ACC112 (cell line): ENCODE measurements at regions not wholly inside any gene's neighbourhood (a gene's known extent, or its start where the extent isn't known, plus 50 kb on each side); places are given as distances from the start of the nearest gene placed in this dataset.

Experiments used
- H2AFZ ChIP-seq: fragments of 200-600 bp; sonication (generic); one replicate; pipeline ENCODE4 v1.6.0; 2017; ENCODE audit warnings: antibody characterized with exemption, low read length; ENCODE audit not compliant: unreplicated experiment
- H3K27ac ChIP-seq: fragments of 200-600 bp; sonication (generic); 2 replicates; pipeline ENCODE4 v1.5.1; 2014; ENCODE audit warnings: low read depth, mild to moderate bottlenecking, antibody characterized with exemption, low read length, moderate library complexity
- H3K27me3 ChIP-seq: fragments of 200-600 bp; sonication (generic); 2 replicates; pipeline ENCODE4 v1.6.1; 2014; ENCODE audit warnings: mild to moderate bottlenecking, antibody characterized with exemption, low read length, moderate library complexity, mixed read lengths; ENCODE audit not compliant: insufficient read depth
- H3K36me3 ChIP-seq: fragments of 200-600 bp; sonication (generic); 2 replicates; pipeline ENCODE4 v1.6.1; 2016; ENCODE audit warnings: mild to moderate bottlenecking, antibody characterized with exemption, low read length, moderate library complexity, mixed read lengths; ENCODE audit not compliant: insufficient read depth
- H3K4me1 ChIP-seq: fragments of 200-600 bp; sonication (generic); one replicate; pipeline ENCODE4 v1.6.1; 2016; ENCODE audit warnings: low read length, mixed read lengths; ENCODE audit not compliant: insufficient read depth, unreplicated experiment, control insufficient read depth
- H3K4me3 ChIP-seq: fragments of 200-600 bp; sonication (generic); 2 replicates; pipeline ENCODE4 v1.5.1; 2014; ENCODE audit warnings: mild to moderate bottlenecking, low read depth, low read length
- H3K79me2 ChIP-seq: fragments of 200-600 bp; sonication (generic); one replicate; pipeline ENCODE4 v1.6.0; 2016; ENCODE audit warnings: low read length; ENCODE audit not compliant: control insufficient read depth, unreplicated experiment, insufficient read depth

DNA sequence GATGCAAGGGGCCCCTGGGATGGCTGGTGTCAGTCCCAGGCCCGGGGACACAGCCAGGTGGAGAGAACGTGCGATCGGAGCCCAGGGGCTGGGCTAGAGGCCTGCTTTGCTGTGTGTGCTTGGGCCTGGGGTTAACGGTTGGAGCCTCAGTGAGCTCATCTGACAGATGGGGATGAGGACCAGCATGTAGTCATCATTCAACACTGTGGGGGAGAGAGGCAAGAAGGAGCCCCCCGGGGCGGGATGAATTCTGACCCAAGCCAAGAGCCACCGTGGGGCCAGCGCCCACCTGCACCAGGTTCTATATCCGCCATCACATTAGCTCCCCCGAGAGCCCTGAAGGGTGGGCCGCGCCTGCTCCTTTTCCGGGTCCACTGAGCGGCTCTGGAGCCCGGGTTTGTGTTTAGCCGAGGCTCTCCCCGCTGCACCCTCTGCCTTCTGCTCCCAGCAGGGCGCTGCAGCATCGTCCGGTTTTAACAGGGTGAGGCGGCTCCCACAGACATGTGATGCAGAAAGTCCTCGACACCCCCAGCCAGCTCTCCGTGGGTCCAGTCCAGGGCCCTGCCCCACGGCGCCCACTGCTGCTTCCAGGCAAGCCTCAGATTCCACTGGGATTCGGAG is 365.7 kb downstream of the SEC14L1 start:
- no peak overlapping the region for H3K4me3 ChIP-seq
- H3K36me3 ChIP-seq: 0 out of 2 replicates have a peak, but pooled peaks cover 9% of the 10 kb centered on the region
- no peaks in the 10 kb centered on the region for H3K4me1 ChIP-seq
- no peak overlapping the region for H3K27ac ChIP-seq
- H2AFZ ChIP-seq: no peak overlapping the region
- H3K27me3 ChIP-seq: no peaks in the 10 kb centered on the region
- H3K79me2 ChIP-seq: no peaks in the 10 kb centered on the region

DNA sequence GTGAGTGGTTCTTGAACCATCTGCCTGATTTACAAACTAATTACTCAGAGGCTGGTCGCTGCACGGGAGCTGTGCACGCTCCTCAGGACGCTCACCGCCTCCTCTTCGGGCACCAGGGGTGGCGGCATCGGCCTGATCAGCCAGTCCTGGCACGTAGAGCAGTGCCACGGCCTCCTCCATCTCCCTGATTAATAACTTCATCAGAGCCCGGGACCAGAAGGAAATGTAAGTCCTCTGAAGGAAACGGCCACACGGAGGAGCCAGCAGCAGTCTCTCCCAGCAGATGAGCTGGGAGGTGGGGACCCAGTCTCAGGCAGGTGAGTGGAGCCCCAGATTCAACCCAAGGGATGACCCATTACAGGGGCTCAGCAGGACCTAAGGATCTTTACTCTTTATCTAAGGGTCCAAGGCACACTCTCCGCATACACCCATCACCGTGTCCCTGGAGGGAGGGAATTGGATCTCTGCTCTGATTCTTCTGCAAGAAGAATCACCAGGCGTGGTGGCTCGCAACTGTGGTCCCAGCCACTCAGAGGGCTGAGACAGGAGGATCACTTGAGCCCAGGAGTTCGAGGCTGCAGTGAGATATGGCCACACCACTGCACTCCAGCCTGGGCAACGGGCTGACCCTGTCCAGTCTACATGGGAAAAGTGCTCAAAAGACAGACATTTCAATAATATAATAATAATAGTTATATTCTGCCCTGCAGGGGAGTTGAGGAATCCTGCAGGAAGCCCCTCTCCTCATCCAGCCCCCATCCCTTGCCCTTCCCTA is 366.5 kb downstream of the SEC14L1 start:
- H3K4me3 ChIP-seq: no peak overlapping the region
- H3K27ac ChIP-seq: no peak overlapping the region
- H2AFZ ChIP-seq: no peak overlapping the region
- H3K79me2 ChIP-seq: no peaks in the 10 kb centered on the region
- H3K36me3 ChIP-seq: 0 out of 2 replicates have a peak, but pooled peaks cover 13% of the 10 kb centered on the region
- H3K27me3 ChIP-seq: no peaks in the 10 kb centered on the region
- no peaks in the 10 kb centered on the region for H3K4me1 ChIP-seq

DNA sequence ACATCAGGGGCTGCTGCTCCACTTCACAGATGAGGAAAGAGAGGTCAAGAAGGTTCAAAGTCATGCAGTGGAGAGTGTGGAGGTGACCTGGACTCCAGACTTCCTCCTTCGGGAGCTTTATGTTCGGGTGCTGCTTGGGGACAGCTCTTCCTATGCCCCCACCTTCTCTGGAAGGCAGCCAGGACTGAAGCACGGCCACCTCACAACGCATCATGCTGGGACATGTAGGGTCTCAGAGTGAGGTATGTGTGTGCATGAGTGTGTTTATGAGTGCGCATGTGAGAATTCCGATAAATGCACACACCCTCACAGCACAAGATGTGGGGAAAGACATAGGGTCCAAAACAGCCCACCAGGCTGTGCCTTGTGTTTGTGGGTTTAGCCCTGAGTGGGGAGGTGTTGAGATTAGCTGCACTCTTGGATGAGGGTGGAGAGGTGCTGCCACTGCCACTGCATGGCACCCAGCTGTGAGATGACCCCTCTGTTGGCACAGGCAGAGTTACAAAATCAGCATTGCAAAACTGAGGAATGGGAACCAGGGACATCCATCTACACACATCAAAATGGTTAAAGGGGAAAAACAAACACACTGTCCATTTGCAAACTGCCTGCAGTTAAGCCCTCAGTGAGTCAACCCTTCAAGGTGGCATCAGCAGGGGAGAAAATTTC is 367.4 kb downstream of the SEC14L1 start:
- Histone ChIP-seq H3K79me2 (no peaks in the 10 kb centered on the region), H3K27ac (no peak overlapping the region), H3K4me3 (no peak overlapping the region), H3K4me1 (no peaks in the 10 kb centered on the region), H2AFZ (no peak overlapping the region), H3K36me3 (peaks cover 13% of the 10 kb centered on the region; the same call in 1 of the 2 replicates), H3K27me3 (no peaks in the 10 kb centered on the region)

DNA sequence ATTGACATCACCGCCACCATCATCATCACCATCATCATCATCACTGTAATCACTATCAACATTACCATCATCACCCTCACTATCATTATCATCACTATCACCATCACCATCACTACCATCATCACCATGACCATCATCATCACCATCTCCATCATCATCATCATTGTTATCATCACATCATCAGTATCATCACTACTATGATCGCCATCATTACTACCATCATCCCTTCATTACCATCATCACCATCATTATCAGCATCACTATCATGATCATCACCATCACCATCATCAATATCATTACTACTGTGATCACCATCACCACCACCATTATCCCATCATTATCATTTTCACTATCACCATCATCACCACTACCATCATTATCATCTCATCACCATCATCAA is 368.3 kb downstream of the SEC14L1 start:
- H3K36me3 ChIP-seq: peaks cover 13% of the 10 kb centered on the region; the same call in 1 of the 2 replicates
- H3K79me2 ChIP-seq: no peaks in the 10 kb centered on the region
- no peak overlapping the region for H2AFZ ChIP-seq
- no peaks in the 10 kb centered on the region for H3K27me3 ChIP-seq
- no peak overlapping the region for H3K27ac ChIP-seq
- H3K4me1 ChIP-seq: no peaks in the 10 kb centered on the region
- H3K4me3 ChIP-seq: no peak overlapping the region

DNA sequence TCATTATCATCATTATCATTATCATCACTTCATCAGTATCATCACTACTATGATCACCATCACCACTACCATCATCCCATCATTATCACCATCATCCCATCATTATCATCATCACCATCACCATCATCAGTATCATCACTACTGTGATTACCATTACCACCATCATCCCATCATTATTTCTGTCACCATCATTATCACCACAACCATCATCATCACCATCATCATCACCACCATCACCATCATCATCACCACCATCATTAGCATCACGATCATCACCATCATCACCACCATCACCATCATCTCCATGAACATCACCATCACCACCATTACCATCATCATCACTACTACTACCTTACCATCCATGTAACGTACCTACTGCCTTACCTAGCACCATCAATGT is 368.8 kb downstream of the SEC14L1 start:
- Histone ChIP-seq H3K4me1 (no peaks in the 10 kb centered on the region), H3K4me3 (no peak overlapping the region), H3K36me3 (peaks cover 13% of the 10 kb centered on the region; the same call in 1 of the 2 replicates), H2AFZ (no peak overlapping the region), H3K27ac (no peak overlapping the region), H3K79me2 (no peaks in the 10 kb centered on the region), H3K27me3 (no peaks in the 10 kb centered on the region)

- Histone ChIP-seq H3K27me3 (no peaks in the 10 kb centered on the region), H3K4me3 (no peak overlapping the region), H3K27ac (no peak overlapping the region), H2AFZ (no peak overlapping the region), H3K36me3 (peaks cover 13% of the 10 kb centered on the region; the same call in 1 of the 2 replicates), H3K79me2 (no peaks in the 10 kb centered on the region), H3K4me1 (no peaks in the 10 kb centered on the region)
Observed at GRCh38 chr17:77510133-77510796, 369.5 kb downstream of the SEC14L1 start.

- H3K4me1 ChIP-seq: no peaks in the 10 kb centered on the region
- H3K27me3 ChIP-seq: no peaks in the 10 kb centered on the region
- no peak overlapping the region for H3K4me3 ChIP-seq
- peaks cover 13% of the 10 kb centered on the region; the same call in 1 of the 2 replicates for H3K36me3 ChIP-seq
- no peaks in the 10 kb centered on the region for H3K79me2 ChIP-seq
- H2AFZ ChIP-seq: no peak overlapping the region
- no peak overlapping the region for H3K27ac ChIP-seq
Observed at GRCh38 chr17:77511514-77512061, 370.8 kb downstream of the SEC14L1 start.

GRCh38 chr17:77512062-77512946 is 371.5 kb downstream of the SEC14L1 start:
- Histone ChIP-seq H3K27me3 (no peaks in the 10 kb centered on the region), H3K4me1 (no peaks in the 10 kb centered on the region), H3K79me2 (no peaks in the 10 kb centered on the region), H3K36me3 (peaks cover 13% of the 10 kb centered on the region; the same call in 1 of the 2 replicates), H3K4me3 (no peak overlapping the region), H3K27ac (no peak overlapping the region), H2AFZ (no peak overlapping the region)

DNA sequence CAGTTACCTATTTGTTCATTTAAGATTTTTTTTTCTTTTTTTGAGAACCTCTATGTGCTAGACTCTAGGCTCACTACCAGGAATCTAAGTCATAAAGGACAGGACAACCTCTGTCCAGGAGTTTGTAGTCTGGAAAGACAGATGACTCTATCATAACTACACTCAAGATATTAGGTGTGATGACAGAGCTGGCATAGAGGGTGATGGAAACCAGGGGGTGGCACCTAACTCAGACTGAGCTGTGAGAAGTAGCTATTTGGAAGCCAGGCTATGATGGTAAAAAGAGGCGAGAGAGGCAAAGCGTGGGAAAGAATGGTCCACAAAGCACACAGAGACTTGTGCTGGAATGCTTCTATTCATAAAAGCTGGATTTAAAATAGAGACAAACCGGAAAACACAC is 372.3 kb downstream of the SEC14L1 start:
- H3K36me3 ChIP-seq: peaks cover 13% of the 10 kb centered on the region; the same call in 1 of the 2 replicates
- H3K4me1 ChIP-seq: no peaks in the 10 kb centered on the region
- H3K79me2 ChIP-seq: no peaks in the 10 kb centered on the region
- no peak overlapping the region for H2AFZ ChIP-seq
- H3K27me3 ChIP-seq: no peaks in the 10 kb centered on the region
- H3K27ac ChIP-seq: no peak overlapping the region
- H3K4me3 ChIP-seq: no peak overlapping the region
